Osteoblast (primary cell): ENCODE measurements at regions not wholly inside any gene's neighbourhood (a gene's known extent, or its start where the extent isn't known, plus 50 kb on each side); places are given as distances from the start of the nearest gene placed in this dataset.

Experiments used
- DNase-seq: peaks from one replicate; pipeline ENCODE4 v3.0.0; 2011; ENCODE audit warnings: low spot score, mixed read lengths; ENCODE audit not compliant: insufficient read length; ENCODE audit errors: missing footprints
- H2AFZ ChIP-seq: 2 replicates; pipeline ENCODE4 v1.6.0; 2011; ENCODE audit warnings: mild to moderate bottlenecking, low read length
- H3K27ac ChIP-seq: 2 replicates; pipeline ENCODE4 v1.5.1; 2011; ENCODE audit warnings: mild to moderate bottlenecking, low read depth, low read length, moderate library complexity
- H3K27me3 ChIP-seq: 2 replicates; pipeline ENCODE4 v1.6.0; 2012; ENCODE audit warnings: mild to moderate bottlenecking, control low read depth, inconsistent platforms, low read length, moderate library complexity; ENCODE audit not compliant: insufficient read depth
- H3K36me3 ChIP-seq: 2 replicates; pipeline ENCODE4 v1.5.1; 2011; ENCODE audit warnings: mild to moderate bottlenecking, low read length, control low read depth, moderate library complexity; ENCODE audit not compliant: insufficient read depth
- H3K4me1 ChIP-seq: 2 replicates; pipeline ENCODE4 v1.5.1; 2011; ENCODE audit warnings: mild to moderate bottlenecking, low read length, control low read depth, moderate library complexity; ENCODE audit not compliant: insufficient read depth
- H3K4me2 ChIP-seq: 2 replicates; pipeline ENCODE4 v1.6.0; 2011; ENCODE audit warnings: mild to moderate bottlenecking, low read length; ENCODE audit not compliant: insufficient read depth
- H3K4me3 ChIP-seq: fragments of 200-600 bp; sonication (generic); 3 replicates; pipeline ENCODE4 v1.5.1; 2012; ENCODE audit warnings: mild to moderate bottlenecking, low read length, inconsistent platforms; ENCODE audit not compliant: insufficient read depth
- H3K79me2 ChIP-seq: 2 replicates; pipeline ENCODE4 v1.6.0; 2012; ENCODE audit warnings: mild to moderate bottlenecking, low read length, control low read depth, inconsistent platforms; ENCODE audit not compliant: insufficient read depth
- H3K9me3 ChIP-seq: 2 replicates; pipeline ENCODE4 v1.5.1; 2011; ENCODE audit warnings: low read depth, low read length, control low read depth
- H4K20me1 ChIP-seq: 2 replicates; pipeline ENCODE4 v1.6.0; 2012; ENCODE audit warnings: mild to moderate bottlenecking, low read length, control low read depth; ENCODE audit not compliant: insufficient read depth
- TF ChIP-seq, protein P1 (sequence below): IDR thresholded peaks from 2 replicates; pipeline ENCODE4 v1.5.1; 2011; ENCODE audit warnings: mild to moderate bottlenecking, low read depth, low read length, moderate library complexity; ENCODE audit errors: extremely low read depth

DNA sequence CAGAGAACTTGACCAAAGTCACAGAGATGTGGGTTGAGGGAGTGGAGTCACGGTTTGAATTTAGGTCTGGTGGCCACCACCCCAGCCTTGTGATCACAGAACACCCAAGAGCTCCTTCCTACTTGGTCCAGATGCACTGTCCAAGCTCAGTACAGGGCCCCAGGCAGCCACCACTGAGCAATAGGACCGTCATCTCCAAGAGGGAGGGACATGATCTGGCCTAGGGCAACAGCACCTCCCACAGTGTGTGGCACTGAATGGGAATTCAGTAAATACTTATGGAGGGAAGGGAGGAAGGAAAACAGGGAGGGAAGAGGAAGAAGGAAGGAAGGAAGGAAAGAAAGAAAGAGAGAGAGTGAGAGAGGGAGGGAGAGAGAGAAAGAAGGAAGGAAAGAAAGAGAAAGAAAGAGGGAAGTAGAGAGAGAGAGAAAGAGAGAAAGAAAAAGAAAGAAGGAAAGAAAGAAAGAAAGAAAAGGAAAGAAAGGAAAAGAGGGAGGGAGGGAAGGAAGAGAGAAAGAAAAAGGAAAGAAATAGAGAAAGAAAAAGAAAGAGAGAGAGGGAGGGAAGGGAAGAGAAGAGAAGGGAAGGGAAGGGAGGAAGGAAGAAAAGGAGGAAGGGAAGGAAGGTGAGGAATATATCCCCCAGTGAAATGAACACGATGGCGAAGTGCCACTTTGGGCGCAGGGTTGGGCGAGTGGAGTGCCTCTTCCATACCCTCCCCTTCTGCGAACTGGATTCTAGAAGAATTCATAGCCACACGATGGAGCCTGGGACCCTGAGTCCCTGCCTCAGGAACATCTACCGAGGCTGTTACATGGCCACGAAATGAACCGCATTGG lies 243.7 kb downstream of the TFAP2C start:
- no peak for DNase-seq
- Histone ChIP-seq H3K4me1 (no peaks in the 10 kb centered on the region), H3K36me3 (no peaks in the 10 kb centered on the region), H3K27ac (no peak overlapping the region), H3K4me2 (no peak overlapping the region), H3K79me2 (no peaks in the 10 kb centered on the region), H3K27me3 (peaks cover 3% of the 10 kb centered on the region), H3K4me3 (no peak overlapping the region), H2AFZ (no peak overlapping the region), H3K9me3 (no peaks in the 10 kb centered on the region), H4K20me1 (no peaks in the 10 kb centered on the region)
- TF ChIP-seq, protein P1, sequence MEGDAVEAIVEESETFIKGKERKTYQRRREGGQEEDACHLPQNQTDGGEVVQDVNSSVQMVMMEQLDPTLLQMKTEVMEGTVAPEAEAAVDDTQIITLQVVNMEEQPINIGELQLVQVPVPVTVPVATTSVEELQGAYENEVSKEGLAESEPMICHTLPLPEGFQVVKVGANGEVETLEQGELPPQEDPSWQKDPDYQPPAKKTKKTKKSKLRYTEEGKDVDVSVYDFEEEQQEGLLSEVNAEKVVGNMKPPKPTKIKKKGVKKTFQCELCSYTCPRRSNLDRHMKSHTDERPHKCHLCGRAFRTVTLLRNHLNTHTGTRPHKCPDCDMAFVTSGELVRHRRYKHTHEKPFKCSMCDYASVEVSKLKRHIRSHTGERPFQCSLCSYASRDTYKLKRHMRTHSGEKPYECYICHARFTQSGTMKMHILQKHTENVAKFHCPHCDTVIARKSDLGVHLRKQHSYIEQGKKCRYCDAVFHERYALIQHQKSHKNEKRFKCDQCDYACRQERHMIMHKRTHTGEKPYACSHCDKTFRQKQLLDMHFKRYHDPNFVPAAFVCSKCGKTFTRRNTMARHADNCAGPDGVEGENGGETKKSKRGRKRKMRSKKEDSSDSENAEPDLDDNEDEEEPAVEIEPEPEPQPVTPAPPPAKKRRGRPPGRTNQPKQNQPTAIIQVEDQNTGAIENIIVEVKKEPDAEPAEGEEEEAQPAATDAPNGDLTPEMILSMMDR = no peak

DNA sequence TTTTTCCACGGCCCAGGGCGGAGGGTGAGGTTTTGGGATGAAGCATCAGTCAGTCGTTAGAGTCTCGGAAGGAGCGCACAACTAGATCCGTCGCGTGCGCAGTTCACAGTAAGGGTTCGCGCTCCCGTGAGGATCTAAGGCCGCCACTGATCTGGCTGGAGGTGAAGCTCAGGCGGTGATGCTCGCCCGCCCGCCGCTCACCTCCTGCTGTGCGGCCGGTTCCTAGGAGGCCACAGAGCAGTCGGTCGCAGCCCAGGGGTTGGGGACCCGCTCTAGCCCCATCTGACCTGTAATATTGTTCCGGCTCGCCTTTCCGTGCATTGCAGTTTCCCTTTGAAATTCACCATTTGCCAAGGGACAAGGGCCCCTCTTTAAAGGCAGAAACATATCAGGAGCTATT lies 244.7 kb downstream of the TFAP2C start:
- no peak for DNase-seq
- Histone ChIP-seq H3K9me3 (no peaks in the 10 kb centered on the region), H3K27ac (no peak overlapping the region), H3K4me1 (no peaks in the 10 kb centered on the region), H4K20me1 (no peaks in the 10 kb centered on the region), H2AFZ (no peak overlapping the region), H3K4me2 (no peak overlapping the region), H3K79me2 (no peaks in the 10 kb centered on the region), H3K27me3 (peaks cover 3% of the 10 kb centered on the region), H3K36me3 (no peaks in the 10 kb centered on the region), H3K4me3 (no peak overlapping the region)
- TF ChIP-seq, protein P1 = no peak

DNA sequence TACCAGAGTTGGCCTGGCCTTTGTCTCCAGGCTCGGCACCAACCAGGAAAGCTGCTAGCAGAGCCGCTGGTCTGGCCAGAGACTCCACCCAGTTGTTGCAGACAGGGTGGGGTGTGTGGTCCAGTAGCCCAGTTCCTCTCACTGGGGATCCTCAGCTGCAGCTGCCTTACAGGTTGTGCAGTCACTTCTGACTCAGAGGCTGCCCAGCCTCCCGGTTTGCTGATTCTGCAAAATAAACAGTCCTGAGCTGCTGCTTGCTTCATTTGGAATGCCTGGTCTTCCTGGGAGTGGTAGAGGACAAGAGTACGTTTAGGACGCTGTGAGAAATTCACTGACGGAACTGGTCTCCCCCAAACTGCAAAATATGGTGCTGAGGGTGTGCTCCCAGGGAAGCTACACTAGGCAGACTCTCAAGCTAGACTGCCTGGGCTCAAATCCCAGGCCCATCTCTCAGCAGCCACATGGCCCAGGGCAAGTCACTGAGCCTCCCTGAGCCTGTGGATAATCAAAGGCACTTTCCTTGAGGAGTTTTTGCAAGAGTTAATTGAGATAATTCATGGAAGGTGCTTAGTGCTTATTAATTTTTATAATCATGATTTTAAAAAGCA lies 246.1 kb downstream of the TFAP2C start:
- no peak for DNase-seq
- no peaks in the 10 kb centered on the region for H4K20me1 ChIP-seq
- no peaks in the 10 kb centered on the region for H3K79me2 ChIP-seq
- H3K27ac ChIP-seq = no peak overlapping the region
- peaks cover 2% of the 10 kb centered on the region for H3K27me3 ChIP-seq
- H3K9me3 ChIP-seq = no peaks in the 10 kb centered on the region
- H3K4me3 ChIP-seq = no peak overlapping the region
- TF ChIP-seq, protein P1 = no peak
- no peaks in the 10 kb centered on the region for H3K4me1 ChIP-seq
- H2AFZ ChIP-seq = no peak overlapping the region
- no peaks in the 10 kb centered on the region for H3K36me3 ChIP-seq
- H3K4me2 ChIP-seq = no peak overlapping the region

DNA sequence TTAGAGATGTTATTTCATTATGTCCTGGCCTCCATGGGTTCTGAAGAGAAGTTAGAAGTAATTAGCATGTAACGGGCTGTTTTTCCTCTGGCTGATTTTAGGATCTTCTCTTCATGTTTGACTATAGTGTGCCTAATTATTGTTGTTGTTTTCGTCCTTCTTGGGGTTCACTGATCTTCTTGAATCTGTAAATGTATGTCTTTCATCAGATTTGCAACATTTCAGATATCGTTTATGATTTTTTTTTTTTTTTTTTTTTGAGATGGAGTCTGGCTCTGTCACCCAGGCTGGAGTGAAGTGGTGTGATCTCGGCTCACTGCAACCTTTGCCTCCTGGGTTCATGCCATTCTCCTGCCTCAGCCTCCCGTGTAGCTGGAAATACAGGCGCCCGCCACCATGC lies 246.7 kb downstream of the TFAP2C start:
- no peaks in the 10 kb centered on the region for H3K27me3 ChIP-seq

More for the DNA sequence above, 246.7 kb downstream of the TFAP2C start:
- Histone ChIP-seq H3K36me3 (no peaks in the 10 kb centered on the region), H4K20me1 (no peaks in the 10 kb centered on the region), H3K27ac (no peak overlapping the region), H3K9me3 (no peaks in the 10 kb centered on the region), H2AFZ (no peak overlapping the region), H3K79me2 (no peaks in the 10 kb centered on the region), H3K4me3 (no peak overlapping the region), H3K4me2 (no peak overlapping the region), H3K4me1 (no peaks in the 10 kb centered on the region)
- TF ChIP-seq, protein P1 = no peak
- no peak for DNase-seq
